Tibial nerve (tissue), 4 donors: ENCODE measurements at regions not wholly inside any gene's neighbourhood (a gene's known extent, or its start where the extent isn't known, plus 50 kb on each side); places are given as distances from the start of the nearest gene placed in this dataset.

ENCODE experiments used
- DNase-seq, 2 donors: peaks; one replicate each; pipeline ENCODE4 v3.0.0-alpha.2; 2019; ENCODE audit warnings: low spot score in 2 of 2
- H3K27ac ChIP-seq, 4 donors: fragments of 200-600 bp; sonication (generic) in 3 of 4; one replicate each; pipeline ENCODE4 v1.5.1; 2017 to 2019; ENCODE audit warnings: mild to moderate bottlenecking in 1 of 4
- H3K27me3 ChIP-seq, 2 donors: fragments of 200-600 bp; sonication (generic) in 1 of 2; one replicate each; pipeline versions ENCODE4 v1.5.1 to v1.6.0; 2017 to 2019
- H3K36me3 ChIP-seq, 3 donors: fragments of 200-600 bp; sonication (generic); one replicate each; pipeline ENCODE4 v1.5.1; 2018 to 2019
- H3K4me1 ChIP-seq, 4 donors: fragments of 200-600 bp; sonication (generic) in 3 of 4; one replicate each; pipeline ENCODE4 v1.5.1; 2017 to 2019
- H3K4me3 ChIP-seq, 4 donors: fragments of 200-600 bp; sonication (generic) in 3 of 4; one replicate each; pipeline ENCODE4 v1.5.1; 2017 to 2019; ENCODE audit warnings: mild to moderate bottlenecking in 1 of 4, moderate library complexity in 1 of 4
- H3K9me3 ChIP-seq, 4 donors: fragments of 200-600 bp; sonication (generic) in 3 of 4; one replicate each; pipeline ENCODE4 v1.5.1; 2017 to 2019
- CTCF ChIP-seq, 5 experiments: fragments of 200-600 bp in 3 of 5; fragments of 450-650 bp in 2 of 5; sonication (generic) in 3 of 5; IDR thresholded peaks; one replicate each; pipeline ENCODE4 v1.5.1; 2016 to 2019; ENCODE audit warnings: antibody characterized with exemption in 5 of 5, mild to moderate bottlenecking in 3 of 5, moderate library complexity in 2 of 5
- EP300 ChIP-seq, 2 donors: sonication (generic); formaldehyde crosslinking; IDR thresholded peaks; one replicate each; pipeline ENCODE4 v1.6.1; 2017; ENCODE audit warnings: antibody characterized with exemption in 2 of 2, mild to moderate bottlenecking in 1 of 2
- POLR2A ChIP-seq, 2 donors: fragments of 450-650 bp; IDR thresholded peaks; one replicate each; pipeline ENCODE4 v1.6.1; 2017; ENCODE audit warnings: antibody characterized with exemption in 2 of 2, mild to moderate bottlenecking in 2 of 2, moderate library complexity in 2 of 2
- WGBS, 2 donors: methylation state at CpG; one replicate each; pipeline ENCODE4 v1.1.5; 2018; 5-methylcytosine and 5-hydroxymethylcytosine counted together

- Histone ChIP-seq H3K4me1 (no peaks in the 10 kb centered on the region), H3K27me3 (no peaks in the 10 kb centered on the region), H3K27ac (no peak overlapping the region), H3K4me3 (no peak overlapping the region), H3K36me3 (no peaks in the 10 kb centered on the region), H3K9me3 (peaks cover 0 to 11% (median 0%) of the 10 kb centered on the region in 4 donors)
- TF ChIP-seq EP300 (IDR thresholded peaks at IDR 0.05) = no peak
- TF ChIP-seq POLR2A (IDR thresholded peaks at IDR 0.05) = no peak
- no peak for TF ChIP-seq CTCF (IDR thresholded peaks at IDR 0.05)
- no peak for DNase-seq
- whole genome bisulfite sequencing, 2 donors = 88 to 92% methylated on average over 5 of the region's 5 CpGs
Observed at GRCh38 chr2:180709392-180710145, 270.8 kb upstream of the UBE2E3 start.

GRCh38 chr2:180707884-180708205 lies 272.6 kb upstream of the UBE2E3 start:
- Histone ChIP-seq H3K4me1 (no peaks in the 10 kb centered on the region), H3K27me3 (no peaks in the 10 kb centered on the region), H3K9me3 (peaks cover 0 to 6% (median 0%) of the 10 kb centered on the region in 4 donors), H3K4me3 (no peak overlapping the region), H3K36me3 (no peaks in the 10 kb centered on the region), H3K27ac (no peak overlapping the region)
- no peak for DNase-seq
- TF ChIP-seq EP300 (IDR thresholded peaks at IDR 0.05) = no peak
- no peak for TF ChIP-seq CTCF (IDR thresholded peaks at IDR 0.05)
- no peak for TF ChIP-seq POLR2A (IDR thresholded peaks at IDR 0.05)

- H3K9me3 ChIP-seq = peaks cover 0 to 7% (median 0%) of the 10 kb centered on the region in 4 donors
- no peak overlapping the region for H3K4me3 ChIP-seq
- H3K36me3 ChIP-seq = no peaks in the 10 kb centered on the region
- no peaks in the 10 kb centered on the region for H3K4me1 ChIP-seq
- no peak overlapping the region for H3K27ac ChIP-seq
- 38 to 54% methylated on average over 3 of the region's 3 CpGs for WGBS, 2 donors
- no peaks in the 10 kb centered on the region for H3K27me3 ChIP-seq
- no peak for TF ChIP-seq POLR2A (IDR thresholded peaks at IDR 0.05)
- no peak for TF ChIP-seq EP300 (IDR thresholded peaks at IDR 0.05)
- TF ChIP-seq CTCF (IDR thresholded peaks at IDR 0.05) = no peak
- DNase-seq = no peak
Observed at GRCh38 chr2:180707175-180707883, 273.1 kb upstream of the UBE2E3 start.

GRCh38 chr2:180706694-180707093 lies 273.7 kb upstream of the UBE2E3 start:
- DNase-seq = no peak
- no peaks in the 10 kb centered on the region for H3K27me3 ChIP-seq
- no peak overlapping the region for H3K4me3 ChIP-seq
- TF ChIP-seq POLR2A (IDR thresholded peaks at IDR 0.05) (no peak), EP300 (IDR thresholded peaks at IDR 0.05) (no peak), CTCF (IDR thresholded peaks at IDR 0.05) (no peak)
- no peaks in the 10 kb centered on the region for H3K36me3 ChIP-seq
- peaks cover 0 to 7% (median 0%) of the 10 kb centered on the region in 4 donors for H3K9me3 ChIP-seq
- no peak overlapping the region for H3K27ac ChIP-seq
- no peaks in the 10 kb centered on the region for H3K4me1 ChIP-seq

- Histone ChIP-seq H3K4me3 (no peak overlapping the region), H3K27me3 (no peaks in the 10 kb centered on the region), H3K27ac (no peak overlapping the region), H3K4me1 (no peaks in the 10 kb centered on the region), H3K9me3 (peaks cover 0 to 7% (median 0%) of the 10 kb centered on the region in 4 donors), H3K36me3 (no peaks in the 10 kb centered on the region)
- TF ChIP-seq CTCF (IDR thresholded peaks at IDR 0.05) (no peak), EP300 (IDR thresholded peaks at IDR 0.05) (no peak), POLR2A (IDR thresholded peaks at IDR 0.05) (no peak)
- no peak for DNase-seq
- 85 to 86% methylated on average over 1 of the region's 1 CpG for WGBS, 2 donors
Observed at GRCh38 chr2:180705551-180705950, 274.9 kb upstream of the UBE2E3 start.
